H1 (cell line): ENCODE measurements at regions not wholly inside any gene's neighbourhood (a gene's known extent, or its start where the extent isn't known, plus 50 kb on each side); places are given as distances from the start of the nearest gene placed in this dataset.
A peak's percentile ranks its signal among the peaks of the same experiment; 100 is the strongest.

Experiments
- CTCF ChIA-PET: fragments of 300-600 bp; sonication (Branson Sonifier 250); formaldehyde crosslinking; loops from one replicate; lab custom pipeline; 2021; ENCODE audit not compliant: partially characterized antibody; lab: Charles Lee
- POLR2A ChIA-PET: fragments of 300-600 bp; sonication (Branson Sonifier 250); formaldehyde crosslinking; loops from one replicate; lab custom pipeline; 2021; ENCODE audit warnings: inconsistent platforms; ENCODE audit not compliant: partially characterized antibody; lab: Charles Lee
- DNase-seq, 2 experiments: peaks; one replicate each; pipeline versions ENCODE4 v3.0.0 to v3.0.0-alpha.2; 2010 to 2022; ENCODE audit warnings: low spot score in 2 of 2, low read depth in 1 of 2, mixed read lengths in 1 of 2
- FAIRE-seq: peaks from 2 replicates; lab custom pipeline; 2011; peaks lifted over from hg19 to GRCh38; lab: Jason Lieb, UNC
- H2AFZ ChIP-seq: 2 replicates; pipeline ENCODE4 v1.8.1; 2012; ENCODE audit warnings: low read length, inconsistent platforms
- H2AK5ac ChIP-seq: 2 replicates; pipeline ENCODE4 v1.6.1; 2013; ENCODE audit warnings: low read depth, low read length
- H2BK120ac ChIP-seq: replicated peaks from 2 replicates; pipeline ENCODE3; 2013; ENCODE audit warnings: low read depth, low read length, inconsistent platforms
- H2BK12ac ChIP-seq: 2 replicates; pipeline ENCODE4 v1.6.1; 2013; ENCODE audit warnings: low read depth, low read length
- H2BK15ac ChIP-seq: 2 replicates; pipeline ENCODE4 v1.6.1; 2013; ENCODE audit warnings: low read length
- H2BK20ac ChIP-seq: 2 replicates; pipeline ENCODE4 v1.6.1; 2013; ENCODE audit warnings: low read length
- H2BK5ac ChIP-seq: 2 replicates; pipeline ENCODE4 v1.6.1; 2013; ENCODE audit warnings: low read depth, low read length
- H3K14ac ChIP-seq: 2 replicates; pipeline ENCODE4 v1.6.1; 2013; ENCODE audit warnings: inconsistent platforms; ENCODE audit not compliant: insufficient read length
- H3K18ac ChIP-seq: 2 replicates; pipeline ENCODE4 v1.6.1; 2013; ENCODE audit warnings: low read length; ENCODE audit errors: extremely low read depth
- H3K23ac ChIP-seq: 2 replicates; pipeline ENCODE4 v1.6.1; 2013; ENCODE audit warnings: inconsistent platforms; ENCODE audit not compliant: insufficient read length
- H3K23me2 ChIP-seq: 2 replicates; pipeline ENCODE4 v1.6.1; 2013; ENCODE audit warnings: low read depth, low read length
- H3K27ac ChIP-seq: 2 replicates; pipeline ENCODE4 v1.6.1; 2011; ENCODE audit warnings: low read depth, low read length, inconsistent platforms
- H3K27me3 ChIP-seq, 4 experiments: replicated peaks in 1 of 4; 1 replicate in 1 of 4; 2 replicates in 3 of 4; pipeline versions ENCODE4 v1.6.1 to v1.8.1; 2011 to 2013; ENCODE audit warnings: low read length in 3 of 4, mild to moderate bottlenecking in 3 of 4, inconsistent platforms in 2 of 4, mixed read lengths in 2 of 4, moderate library complexity in 1 of 4; ENCODE audit not compliant: control insufficient read depth in 3 of 4, insufficient read depth in 3 of 4; ENCODE audit errors: extremely low read depth in 1 of 4
- H3K36me3 ChIP-seq, 4 experiments: 2 replicates each; pipeline versions ENCODE4 v1.6.1 to v1.8.1; 2011 to 2013; ENCODE audit warnings: mild to moderate bottlenecking in 4 of 4, low read length in 3 of 4, moderate library complexity in 2 of 4, control low read depth in 1 of 4, inconsistent platforms in 1 of 4; ENCODE audit not compliant: insufficient read depth in 4 of 4, control insufficient read depth in 2 of 4
- H3K4ac ChIP-seq: replicated peaks from 2 replicates; pipeline ENCODE3; 2013; ENCODE audit warnings: low read length, low read depth, mixed read lengths, inconsistent platforms; ENCODE audit not compliant: insufficient read length
- H3K4me1 ChIP-seq, 4 experiments: replicated peaks in 1 of 4; 1 replicate in 1 of 4; 2 replicates in 3 of 4; pipeline versions ENCODE4 v1.6.1 to v1.8.1; 2011 to 2013; ENCODE audit warnings: low read length in 3 of 4, inconsistent platforms in 2 of 4, mixed read lengths in 1 of 4; ENCODE audit not compliant: insufficient read depth in 4 of 4, control insufficient read depth in 3 of 4
- H3K4me2 ChIP-seq, 2 experiments: 2 replicates each; pipeline versions ENCODE4 v1.6.1 to v1.8.1; 2011 to 2013; ENCODE audit warnings: low read depth in 2 of 2, low read length in 2 of 2, control low read depth in 1 of 2, inconsistent platforms in 1 of 2, mild to moderate bottlenecking in 1 of 2; ENCODE audit not compliant: insufficient read depth in 1 of 2
- H3K4me3 ChIP-seq, 4 experiments: fragments of 200-600, 300-600 bp in 1 of 4; sonication (generic), shearing (Covaris generic), sonication (Bioruptor Twin) in 1 of 4; 2 replicates each; pipeline versions ENCODE4 v1.5.1 to v1.8.1; 2011 to 2016; ENCODE audit warnings: low read length in 4 of 4, low read depth in 3 of 4, control low read depth in 2 of 4, inconsistent platforms in 2 of 4, mild to moderate bottlenecking in 2 of 4, mixed read lengths in 1 of 4, moderate library complexity in 1 of 4; ENCODE audit not compliant: insufficient read depth in 2 of 4; ENCODE audit errors: extremely low read depth in 1 of 4
- H3K56ac ChIP-seq: replicated peaks from 2 replicates; pipeline ENCODE3; 2013; ENCODE audit warnings: low read depth, mild to moderate bottlenecking, mixed read lengths, low read length, inconsistent platforms; ENCODE audit not compliant: insufficient read length
- H3K79me1 ChIP-seq: 2 replicates; pipeline ENCODE4 v1.6.1; 2013; ENCODE audit warnings: low read depth, low read length, control low read depth
- H3K79me2 ChIP-seq, 2 experiments: 2 replicates each; pipeline versions ENCODE4 v1.6.1 to v1.8.1; 2012 to 2013; ENCODE audit warnings: low read length in 2 of 2, mild to moderate bottlenecking in 2 of 2, inconsistent platforms in 1 of 2; ENCODE audit not compliant: insufficient read depth in 2 of 2, control insufficient read depth in 1 of 2
- H3K9ac ChIP-seq, 4 experiments: replicated peaks in 1 of 4; 1 replicate in 1 of 4; 2 replicates in 3 of 4; pipeline versions ENCODE4 v1.6.1 to v1.8.1; 2011 to 2013; ENCODE audit warnings: low read depth in 3 of 4, low read length in 3 of 4, control low read depth in 2 of 4, mild to moderate bottlenecking in 2 of 4, moderate library complexity in 2 of 4, inconsistent platforms in 1 of 4; ENCODE audit errors: extremely low read depth in 1 of 4
- H3K9me3 ChIP-seq, 2 experiments: 2 replicates each; pipeline versions ENCODE4 v1.6.1 to v1.8.1; 2012 to 2013; ENCODE audit warnings: mild to moderate bottlenecking in 2 of 2, moderate library complexity in 2 of 2, control low read depth in 1 of 2, inconsistent platforms in 1 of 2, low read depth in 1 of 2, low read length in 1 of 2, mixed read lengths in 1 of 2; ENCODE audit not compliant: insufficient read depth in 2 of 2
- H4K20me1 ChIP-seq, 2 experiments: replicated peaks in 1 of 2; 2 replicates each; pipeline versions ENCODE3 to v1.8.1; 2011 to 2013; ENCODE audit warnings: inconsistent platforms in 2 of 2, low read length in 2 of 2, mild to moderate bottlenecking in 1 of 2; ENCODE audit not compliant: insufficient read depth in 2 of 2, control insufficient read depth in 1 of 2
- H4K5ac ChIP-seq: 2 replicates; pipeline ENCODE4 v1.6.1; 2013; ENCODE audit warnings: low read length, low read depth, mixed read lengths, inconsistent platforms; ENCODE audit not compliant: insufficient read length
- H4K8ac ChIP-seq: 2 replicates; pipeline ENCODE4 v1.8.0; 2013; ENCODE audit warnings: mild to moderate bottlenecking, moderate library complexity, low read length, inconsistent platforms; ENCODE audit not compliant: insufficient read depth; ENCODE audit errors: extremely low read depth
- H4K91ac ChIP-seq: replicated peaks from 2 replicates; pipeline ENCODE3; 2013; ENCODE audit warnings: low read length, mixed read lengths, inconsistent platforms; ENCODE audit not compliant: insufficient read length
- ATF3 ChIP-seq: IDR thresholded peaks from 2 replicates; pipeline ENCODE4 v1.6.1; 2011; ENCODE audit warnings: low read depth, mild to moderate bottlenecking, low read length; ENCODE audit not compliant: insufficient read depth
- EGR1 ChIP-seq: IDR thresholded peaks from 2 replicates; pipeline ENCODE4 v1.6.1; 2011; ENCODE audit warnings: low read depth, low read length, borderline replicate concordance
- EZH2 ChIP-seq: fragments of 200-600 bp; sonication (generic); IDR thresholded peaks from 2 replicates; pipeline ENCODE4 v1.7.1; 2012; ENCODE audit warnings: low read depth, mild to moderate bottlenecking, moderate library complexity, low read length, inconsistent platforms; ENCODE audit not compliant: severe bottlenecking
- FOSL1 ChIP-seq: IDR thresholded peaks from 2 replicates; pipeline ENCODE4 v1.6.1; 2011; ENCODE audit warnings: mild to moderate bottlenecking, low read depth, low read length, moderate library complexity; ENCODE audit not compliant: insufficient read depth
- PHF8 ChIP-seq: fragments of 200-600 bp; sonication (generic); conservative IDR thresholded peaks from 2 replicates; pipeline ENCODE4 v1.7.1; 2012; ENCODE audit warnings: low read depth, mild to moderate bottlenecking, inconsistent platforms, low read length, moderate library complexity
- SAP30 ChIP-seq: fragments of 300-600 bp; sonication (generic); IDR thresholded peaks from 2 replicates; pipeline ENCODE4 v1.7.1; 2012; ENCODE audit warnings: low read length, moderate library complexity, mild to moderate bottlenecking, inconsistent platforms; ENCODE audit not compliant: insufficient read depth, insufficient replicate concordance
- SP2 ChIP-seq: IDR thresholded peaks from 2 replicates; pipeline ENCODE4 v1.6.1; 2012; ENCODE audit warnings: mild to moderate bottlenecking, low read length, inconsistent platforms
- WGBS, 2 experiments: shearing (Covaris generic) in 1 of 2; methylation state at CpG; one replicate each; pipeline versions ENCODE4 v1.1.6 to v1.1.7; 2013 to 2015; ENCODE audit warnings: low lambda C conversion rate in 2 of 2, mixed read lengths in 2 of 2, inconsistent platforms in 1 of 2, low coverage in 1 of 2, missing lambda C conversion rate in 1 of 2; ENCODE audit not compliant: insufficient replicate concordance in 2 of 2, insufficient coverage in 1 of 2, insufficient read length in 1 of 2; ENCODE audit errors: extremely low coverage in 1 of 2, missing lambda C conversion rate in 1 of 2; 5-methylcytosine and 5-hydroxymethylcytosine counted together

DNA sequence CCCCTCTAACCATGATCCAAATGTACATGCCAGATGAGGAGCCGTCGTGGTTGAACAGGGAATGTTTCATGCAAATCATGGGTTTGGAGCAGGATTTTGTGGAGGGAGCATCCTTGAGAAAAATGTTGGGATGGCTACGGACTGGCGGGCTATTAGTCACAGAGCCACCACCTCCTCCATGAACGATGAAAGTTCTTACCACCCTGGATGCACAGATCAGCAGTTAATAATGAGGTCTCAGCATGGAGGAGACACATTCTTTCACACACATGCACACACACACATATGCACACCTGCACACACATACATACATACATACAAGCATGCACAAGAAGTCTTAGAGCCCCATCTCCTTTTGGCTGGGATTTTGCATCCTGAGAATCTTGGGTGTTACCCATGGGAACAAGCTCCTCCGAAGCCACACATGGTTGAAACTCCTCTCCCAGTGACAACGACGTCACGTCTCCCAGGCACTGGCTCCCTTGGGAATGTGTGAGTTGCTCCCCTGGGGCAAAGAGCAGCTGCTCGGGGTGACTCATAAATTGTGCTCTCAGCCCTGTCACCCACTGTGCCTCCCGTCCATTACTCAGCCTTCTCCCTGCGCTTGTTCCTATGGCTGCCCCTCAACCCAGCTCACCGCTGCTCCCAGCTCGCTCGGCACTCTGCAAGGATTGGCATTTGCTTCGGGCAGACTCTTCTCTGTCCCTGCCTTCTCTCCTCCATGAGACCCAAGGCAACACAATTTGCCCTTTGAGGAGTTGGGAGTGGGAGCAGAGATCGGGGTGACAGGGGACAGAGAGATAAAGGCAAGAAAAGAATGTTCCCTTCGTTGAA, 344.6 kb downstream of the SOX9 start:
- Histone ChIP-seq H3K36me3 (no peaks in the 10 kb centered on the region), H2AFZ (no peak overlapping the region; the same call in 1 of the 2 replicates), H2BK5ac (no peak overlapping the region), H3K9ac (no peak overlapping the region), H3K18ac (peak overlapping the region; percentile 13; the same call in 1 of the 2 replicates), H4K5ac (no peak overlapping the region), H2BK15ac (no peak overlapping the region), H3K79me2 (no peaks in the 10 kb centered on the region), H4K8ac (no peak overlapping the region), H3K4me3 (no peak overlapping the region), H3K27me3 (no peaks in the 10 kb centered on the region), H3K4ac (no peak overlapping the region), H3K4me2 (no peak overlapping the region), H4K91ac (no peak overlapping the region), H3K56ac (no peak overlapping the region), H3K4me1 (peaks cover 0 to 21% (median 9%) of the 10 kb centered on the region in 4 experiments; a peak in 6 of 7 replicates), H3K27ac (no peak overlapping the region), H2AK5ac (0 out of 2 replicates have a peak overlapping the region, but pooled peaks have one; percentile 0), H3K23me2 (no peaks in the 10 kb centered on the region), H2BK120ac (no peak overlapping the region), H4K20me1 (no peaks in the 10 kb centered on the region), H3K9me3 (peaks cover 6 to 7% of the 10 kb centered on the region in 2 experiments; a peak in 1 of 4 replicates), H3K23ac (no peak overlapping the region), H2BK20ac (peak overlapping the region; percentile 62; the same call in 1 of the 2 replicates), H3K79me1 (no peaks in the 10 kb centered on the region), H3K14ac (no peak overlapping the region), H2BK12ac (no peak overlapping the region)
- DNase-seq (no peak), FAIRE-seq (no peak)
- no peak for TF ChIP-seq SAP30
- TF ChIP-seq EGR1 = no peak
- TF ChIP-seq EZH2 = no peak
- no peak for TF ChIP-seq PHF8
- no peak for TF ChIP-seq FOSL1
- TF ChIP-seq ATF3 = no peak
- no peak for TF ChIP-seq SP2
- ChIA-PET CTCF (interaction anchor here (0.6 to 1.0 kb wide), 6 partner anchors 11 to 201 kb away, joined by 3 to 5 read pairs (median 3); no protein-coding TSS in a partner anchor), POLR2A (interaction anchor here (1.7 kb wide), 1 partner anchor 11 kb away, joined by 9 read pairs; no protein-coding TSS in a partner anchor)
- WGBS, 2 experiments = 83% methylated on average over 18 of the region's 18 CpGs; no CpG with 5 or more reads in 1 of the 2 experiments
